Skeletal muscle cell (primary cell): ENCODE measurements at regions not wholly inside any gene's neighbourhood (a gene's known extent, or its start where the extent isn't known, plus 50 kb on each side); places are given as distances from the start of the nearest gene placed in this dataset.
"Not testable (repeated sequence)": the region's sequence is repeated elsewhere in the genome, so short reads cannot be mapped to it uniquely, and the experiment has no call there.

Experiments
- DNase-seq: peaks from one replicate; pipeline ENCODE4 v3.0.0-alpha.2; 2010; ENCODE audit warnings: low read depth
- H3K4me3 ChIP-seq: 2 replicates; pipeline ENCODE4 v1.5.1; 2011; ENCODE audit warnings: low read depth, mild to moderate bottlenecking, control low read depth, low read length, moderate library complexity

DNA sequence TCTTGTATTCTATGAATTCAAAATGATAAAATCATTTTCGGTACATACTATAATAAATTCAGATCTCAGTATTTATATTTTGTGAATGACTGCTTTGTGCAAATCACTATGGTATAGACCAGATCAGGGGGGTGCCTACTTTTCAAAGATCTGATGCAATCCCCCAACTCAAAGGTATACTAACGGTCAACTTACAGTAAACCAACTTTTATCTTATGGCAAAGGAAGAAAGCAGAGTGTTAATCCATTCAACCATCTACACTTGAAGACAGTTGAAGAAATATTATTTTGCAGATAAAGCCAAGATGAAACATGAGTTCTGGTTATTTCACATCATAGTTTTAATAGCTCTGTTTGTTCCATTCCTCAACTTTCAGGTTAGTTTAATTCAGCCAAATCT lies 197.1 kb downstream of the MEX3B start:
- DNase-seq = no peak
- no peak overlapping the region for H3K4me3 ChIP-seq

DNA sequence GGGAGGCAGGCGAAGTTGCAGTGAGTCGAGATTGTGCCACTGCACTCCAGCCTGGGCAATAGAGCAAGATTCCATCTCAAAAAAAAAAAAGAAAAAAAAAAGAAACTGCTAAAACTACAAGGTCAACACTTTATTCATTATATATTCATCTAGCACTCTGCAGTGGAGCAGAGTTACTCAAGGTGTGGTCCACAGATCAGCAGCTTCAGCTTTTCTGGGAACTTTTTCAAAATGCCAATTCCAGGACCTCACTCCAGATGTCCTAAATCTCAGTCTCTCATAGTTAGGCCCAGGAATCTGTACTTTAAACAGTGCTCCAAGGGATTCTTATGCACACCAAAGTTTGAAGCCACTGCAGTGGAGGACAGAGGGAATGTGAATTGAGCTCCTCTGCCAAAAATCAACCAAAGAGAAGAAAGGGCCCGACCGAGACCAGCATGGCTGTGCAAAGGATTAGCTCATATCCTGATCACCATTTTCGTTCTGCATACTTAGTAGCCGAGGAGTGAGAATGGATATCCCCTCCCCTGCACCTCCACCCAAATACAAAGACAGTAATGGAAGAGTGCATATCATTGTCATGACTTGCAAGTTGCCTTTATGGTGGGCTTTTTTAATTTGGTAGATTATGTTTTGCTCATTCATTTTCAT lies 201.9 kb downstream of the MEX3B start:
- H3K4me3 ChIP-seq = no peak overlapping the region
- no peak for DNase-seq

GRCh38 chr15:81843226-81843625 lies 202.6 kb downstream of the MEX3B start:
- DNase-seq = no peak

GRCh38 chr15:81839387-81839786 lies 206.4 kb downstream of the MEX3B start:
- DNase-seq = no peak
- no peak overlapping the region for H3K4me3 ChIP-seq

More at GRCh38 chr15:81843226-81843625, 202.6 kb downstream of the MEX3B start:
- H3K4me3 ChIP-seq = no peak overlapping the region

- H3K4me3 ChIP-seq = no peak overlapping the region
- DNase-seq = no peak
These were observed 210.1 kb downstream of the MEX3B start for GRCh38 chr15:81835731-81836130.

- DNase-seq = no peak
- H3K4me3 ChIP-seq = no peak overlapping the region
These were observed 215.3 kb downstream of the MEX3B start for GRCh38 chr15:81830520-81830919.

DNA sequence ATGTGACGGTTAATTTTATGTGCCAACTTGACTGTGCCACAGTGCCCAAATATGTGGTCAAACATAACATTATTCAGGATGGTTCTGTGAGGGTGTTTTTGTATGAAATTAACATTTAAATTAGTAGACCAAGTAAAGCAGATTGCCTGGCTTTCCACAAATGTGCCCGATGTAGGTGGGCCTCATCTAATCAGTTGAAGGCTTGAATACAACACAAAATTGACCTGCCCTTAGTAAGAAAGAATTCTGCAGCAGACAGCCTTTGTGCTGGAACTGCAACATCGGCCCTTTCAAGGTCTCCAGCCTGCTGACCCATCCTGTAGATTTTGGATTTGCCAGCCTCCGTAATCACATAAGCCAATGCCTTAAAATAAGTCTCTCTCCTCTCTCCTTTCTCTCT lies 215.9 kb downstream of the MEX3B start:
- H3K4me3 ChIP-seq = no peak overlapping the region
- no peak for DNase-seq

DNA sequence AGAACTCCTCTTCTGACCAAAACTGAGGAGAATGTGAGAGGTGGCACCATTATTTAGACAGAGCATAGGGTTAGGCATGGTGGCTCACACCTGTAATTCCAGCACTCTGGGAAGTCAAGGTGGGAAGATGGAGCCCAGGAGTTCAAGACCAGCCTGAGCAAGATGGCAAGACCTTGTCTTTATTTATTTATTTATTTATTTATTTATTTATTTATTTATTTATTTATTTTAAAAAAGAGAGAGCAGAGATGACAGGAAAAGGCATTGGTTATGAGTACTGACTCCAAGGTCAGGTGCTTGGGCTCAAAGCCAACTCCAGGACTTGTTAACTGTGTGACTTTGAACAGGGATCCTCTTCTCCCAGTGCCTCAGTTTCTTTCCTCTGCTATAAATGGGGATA lies 217.7 kb downstream of the MEX3B start:
- H3K4me3 ChIP-seq = no peak overlapping the region
- DNase-seq = no peak

DNA sequence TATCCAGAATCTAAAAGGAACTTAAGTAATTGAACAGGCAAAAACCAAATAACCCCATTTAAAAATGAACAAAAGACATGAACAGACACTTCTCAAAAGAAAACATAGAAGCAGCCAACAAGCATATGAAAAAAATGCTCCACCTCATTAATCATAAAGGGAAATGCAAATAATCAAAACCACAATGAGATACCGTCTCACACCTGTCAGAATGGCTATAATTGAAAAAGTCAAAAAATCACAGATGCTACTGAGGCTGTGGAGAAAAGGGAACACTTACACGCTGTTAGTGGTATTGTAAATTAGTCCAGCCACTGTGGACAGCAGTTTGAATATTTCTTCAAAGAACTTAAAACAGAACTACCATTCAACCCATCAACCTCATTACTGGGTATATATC lies 220.7 kb downstream of the MEX3B start:
- no peak overlapping the region for H3K4me3 ChIP-seq
- DNase-seq = no peak

- not testable (repeated sequence) for DNase-seq, H3K4me3 ChIP-seq
These were observed 223.2 kb downstream of the MEX3B start for GRCh38 chr15:81822587-81822986.

DNA sequence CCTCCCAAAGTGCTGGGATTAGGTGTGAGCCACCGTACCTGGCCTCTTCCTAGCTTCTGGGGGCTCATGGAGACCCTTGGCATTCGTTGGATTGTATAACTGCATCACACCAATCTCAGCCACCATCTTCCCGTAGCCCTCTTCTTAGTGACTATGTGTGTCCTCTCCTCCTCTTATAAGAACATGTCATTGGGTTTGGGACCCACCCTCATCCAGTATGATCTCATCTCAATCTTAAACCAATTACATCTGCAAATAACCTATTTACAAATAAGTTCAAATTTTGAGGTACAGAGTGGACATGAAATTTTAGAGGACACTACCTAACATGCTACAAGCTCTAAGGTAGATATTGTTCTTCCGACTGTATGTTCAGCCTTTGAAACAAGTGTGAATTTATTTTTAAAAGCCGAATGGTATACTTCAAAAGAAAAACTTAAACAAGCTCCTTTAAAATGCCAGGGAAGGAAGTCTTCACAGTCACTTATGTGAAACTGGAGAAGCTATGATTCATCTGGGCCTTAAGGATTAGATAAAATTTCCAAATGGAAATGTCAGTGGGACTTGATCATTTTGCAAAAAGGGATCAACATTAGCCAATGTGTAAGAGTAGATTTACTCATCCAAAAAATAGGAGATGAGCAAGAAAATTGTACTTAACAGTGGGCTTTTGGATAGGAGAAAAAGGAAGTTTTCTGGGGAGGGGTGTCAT lies 225.7 kb downstream of the MEX3B start:
- H3K4me3 ChIP-seq = no peak overlapping the region
- DNase-seq = peak; percentile 6

- H3K4me3 ChIP-seq = no peak overlapping the region
- no peak for DNase-seq
These were observed 230.8 kb downstream of the MEX3B start for GRCh38 chr15:81814882-81815455.

DNA sequence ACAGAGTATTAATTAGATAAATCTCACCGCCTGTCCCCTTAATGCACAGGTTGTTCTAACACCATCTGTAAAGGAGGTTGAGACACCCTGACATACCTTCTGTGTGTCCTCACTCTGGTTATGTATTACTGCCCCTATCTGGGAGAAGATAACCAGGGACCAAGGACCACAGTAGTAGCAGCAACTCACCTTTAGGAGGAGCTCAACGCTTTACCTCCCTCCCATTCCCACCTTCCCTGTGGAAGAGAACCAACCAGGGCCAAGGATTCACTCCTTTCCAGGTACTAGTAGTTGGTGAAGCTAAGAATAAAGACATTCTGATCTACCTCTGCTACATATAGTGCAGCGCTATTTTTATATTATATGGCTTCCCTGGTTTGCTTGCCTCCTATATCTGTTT lies 232.6 kb downstream of the MEX3B start:
- H3K4me3 ChIP-seq = no peak overlapping the region
- no peak for DNase-seq

- no peak for DNase-seq
- no peak overlapping the region for H3K4me3 ChIP-seq
These were observed 233.4 kb downstream of the MEX3B start for GRCh38 chr15:81812456-81812855.

DNA sequence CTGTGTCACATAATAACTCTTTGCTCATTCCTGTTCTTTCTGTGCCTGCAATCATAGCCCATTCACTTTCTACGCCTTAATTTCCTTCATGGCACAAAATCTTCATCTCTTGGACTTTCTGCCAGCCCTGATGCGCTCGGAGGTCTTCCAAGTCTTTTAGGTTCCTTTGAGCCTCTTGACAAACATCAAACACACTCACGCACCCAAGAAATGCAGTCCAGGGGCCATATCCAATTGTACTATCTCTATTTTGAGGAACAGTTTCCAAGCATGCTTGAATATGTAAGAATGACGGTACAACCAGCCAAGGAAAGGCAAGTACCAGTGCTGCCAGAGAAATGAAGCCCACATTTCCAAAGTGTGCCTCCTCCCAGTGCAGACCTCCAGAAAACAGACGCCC lies 234.1 kb downstream of the MEX3B start:
- H3K4me3 ChIP-seq = no peak overlapping the region
- DNase-seq = no peak

GRCh38 chr15:81809543-81809942 lies 236.3 kb downstream of the MEX3B start:
- no peak overlapping the region for H3K4me3 ChIP-seq
- DNase-seq = no peak

DNA sequence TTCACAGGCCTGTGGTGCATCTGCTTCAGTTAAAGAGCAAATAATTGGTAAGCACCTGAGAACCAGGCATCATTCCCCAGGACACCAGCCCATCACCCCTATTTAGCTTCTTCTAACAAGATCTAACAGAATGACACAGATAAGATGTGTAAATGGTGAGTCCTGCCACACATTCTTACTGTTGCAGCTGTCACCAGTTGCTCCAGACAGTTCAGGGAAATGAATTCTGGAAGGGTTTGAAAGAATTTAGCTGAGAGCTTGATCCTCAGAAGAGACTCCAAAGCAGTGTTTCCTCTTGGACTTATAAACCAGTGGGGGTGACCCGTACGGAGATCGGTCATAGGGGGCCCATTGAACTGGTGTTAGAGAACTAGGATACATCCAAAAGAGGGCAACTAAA lies 238.0 kb downstream of the MEX3B start:
- no peak overlapping the region for H3K4me3 ChIP-seq

GRCh38 chr15:81807186-81807585 lies 238.6 kb downstream of the MEX3B start:
- H3K4me3 ChIP-seq = no peak overlapping the region
- no peak for DNase-seq

More for the DNA sequence above, 238.0 kb downstream of the MEX3B start:
- DNase-seq = no peak

DNA sequence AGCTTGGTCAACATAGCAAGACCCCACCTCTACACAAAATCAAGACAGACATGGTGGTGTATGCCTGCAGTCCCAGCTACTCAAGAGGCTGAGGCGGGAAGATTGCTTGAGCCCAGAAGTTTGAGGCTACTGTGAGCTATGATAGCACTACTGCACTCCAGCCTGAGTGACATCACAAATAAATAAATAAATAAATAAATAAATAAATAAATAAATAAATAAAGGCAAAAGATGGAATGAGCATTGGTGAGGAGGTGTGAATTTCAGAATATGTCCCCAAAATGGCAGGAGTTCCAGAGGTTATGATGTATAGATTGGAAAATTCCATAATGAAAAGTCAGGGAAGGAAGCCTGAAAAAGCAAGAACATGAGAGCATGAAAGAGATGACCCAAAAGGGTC lies 249.9 kb downstream of the MEX3B start:
- no peak overlapping the region for H3K4me3 ChIP-seq
- DNase-seq = no peak

- no peak for DNase-seq
These were observed 253.2 kb downstream of the MEX3B start for GRCh38 chr15:81792646-81793045.

GRCh38 chr15:81791322-81791721 lies 254.5 kb downstream of the MEX3B start:
- not testable (repeated sequence) for H3K4me3 ChIP-seq

More at GRCh38 chr15:81792646-81793045, 253.2 kb downstream of the MEX3B start:
- no peak overlapping the region for H3K4me3 ChIP-seq

More at GRCh38 chr15:81791322-81791721, 254.5 kb downstream of the MEX3B start:
- DNase-seq = not testable (repeated sequence)
